ENCODE measurements at regions not wholly inside any gene's neighbourhood (a gene's known extent, or its start where the extent isn't known, plus 50 kb on each side); places are given as distances from the start of the nearest gene placed in this dataset.

DNA sequence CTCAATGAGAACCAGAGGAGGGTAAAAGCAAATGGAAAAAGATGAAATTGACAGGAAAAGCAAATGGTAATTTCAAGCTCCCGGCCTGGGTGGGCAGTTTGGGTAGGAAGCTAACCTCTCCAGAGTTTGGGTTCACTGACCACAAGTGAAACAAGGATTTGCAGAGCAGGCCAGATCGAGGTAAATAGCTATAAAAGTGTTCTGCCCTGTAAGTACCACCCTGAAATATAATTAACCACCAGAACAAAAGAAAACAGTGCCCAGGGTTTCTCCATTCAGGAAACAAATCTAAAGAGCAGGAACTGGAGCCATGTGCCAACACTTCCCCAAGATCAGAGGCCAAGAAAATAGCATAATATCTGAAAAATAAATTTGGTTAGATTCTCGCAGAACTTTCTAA is 276.7 kb upstream of the MEOX2 start:
- no peak overlapping the region for H3K4me3 ChIP-seq (ENCODE audit: low read depth, low read length)
- TF ChIP-seq, protein P1, sequence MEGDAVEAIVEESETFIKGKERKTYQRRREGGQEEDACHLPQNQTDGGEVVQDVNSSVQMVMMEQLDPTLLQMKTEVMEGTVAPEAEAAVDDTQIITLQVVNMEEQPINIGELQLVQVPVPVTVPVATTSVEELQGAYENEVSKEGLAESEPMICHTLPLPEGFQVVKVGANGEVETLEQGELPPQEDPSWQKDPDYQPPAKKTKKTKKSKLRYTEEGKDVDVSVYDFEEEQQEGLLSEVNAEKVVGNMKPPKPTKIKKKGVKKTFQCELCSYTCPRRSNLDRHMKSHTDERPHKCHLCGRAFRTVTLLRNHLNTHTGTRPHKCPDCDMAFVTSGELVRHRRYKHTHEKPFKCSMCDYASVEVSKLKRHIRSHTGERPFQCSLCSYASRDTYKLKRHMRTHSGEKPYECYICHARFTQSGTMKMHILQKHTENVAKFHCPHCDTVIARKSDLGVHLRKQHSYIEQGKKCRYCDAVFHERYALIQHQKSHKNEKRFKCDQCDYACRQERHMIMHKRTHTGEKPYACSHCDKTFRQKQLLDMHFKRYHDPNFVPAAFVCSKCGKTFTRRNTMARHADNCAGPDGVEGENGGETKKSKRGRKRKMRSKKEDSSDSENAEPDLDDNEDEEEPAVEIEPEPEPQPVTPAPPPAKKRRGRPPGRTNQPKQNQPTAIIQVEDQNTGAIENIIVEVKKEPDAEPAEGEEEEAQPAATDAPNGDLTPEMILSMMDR (IDR thresholded peaks at IDR 0.05; ENCODE audit: low read depth, low read length): no peak

DNA sequence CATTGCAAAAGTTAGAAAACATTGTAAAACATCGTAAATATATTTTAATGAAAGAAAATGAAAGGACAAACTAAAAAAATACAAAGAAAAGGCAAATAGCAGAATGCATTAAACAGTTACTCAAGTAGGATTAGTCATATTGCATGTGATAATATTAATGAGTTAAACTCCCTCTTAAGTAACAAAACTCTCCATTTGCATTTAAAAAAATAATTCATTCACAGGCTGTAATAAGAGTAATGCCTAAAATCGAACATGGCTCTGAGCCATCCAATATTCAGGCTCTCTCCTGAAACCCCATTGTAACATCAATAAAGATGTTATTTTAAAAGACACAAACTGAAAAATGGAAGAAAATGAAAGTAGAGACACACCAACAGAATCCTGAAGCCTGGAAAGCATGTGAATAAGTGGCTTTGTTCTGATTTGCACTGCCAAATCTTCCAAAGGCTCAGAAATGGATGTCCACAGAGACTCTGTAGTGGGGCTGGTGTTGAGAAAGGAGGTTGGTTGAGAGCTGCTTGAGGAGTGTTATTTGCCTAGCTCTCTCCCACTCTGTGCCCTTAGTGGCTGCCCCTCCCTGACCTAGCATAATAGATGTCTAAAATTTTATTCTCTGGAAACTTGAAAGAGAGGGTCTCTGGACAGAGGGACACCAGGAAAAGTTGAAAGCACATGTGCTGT is 268.3 kb upstream of the MEOX2 start:
- H3K4me3 ChIP-seq (ENCODE audit: low read depth, low read length): no peak overlapping the region
- TF ChIP-seq, protein P1 (IDR thresholded peaks at IDR 0.05; ENCODE audit: low read depth, low read length): no peak

DNA sequence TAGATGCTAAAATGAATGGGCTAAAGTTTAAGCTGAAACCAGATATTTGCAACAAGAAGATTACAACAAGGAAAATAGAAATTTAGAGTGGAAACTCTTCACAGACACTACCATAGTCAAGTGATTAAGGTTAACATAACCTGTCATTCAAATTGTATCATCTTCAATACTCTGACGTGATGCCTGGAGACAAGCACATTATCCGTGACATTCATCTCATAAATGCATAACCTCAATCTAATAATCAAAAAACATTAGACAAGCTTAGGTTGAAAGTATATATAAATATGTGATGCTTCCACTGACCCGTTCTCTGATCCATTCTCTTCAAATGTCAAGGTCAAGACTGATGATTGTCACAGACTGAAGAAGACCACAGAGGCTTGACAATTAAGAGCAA is 263.8 kb upstream of the MEOX2 start:
- TF ChIP-seq, protein P1 (IDR thresholded peaks at IDR 0.05; ENCODE audit: low read depth, low read length): no peak

DNA sequence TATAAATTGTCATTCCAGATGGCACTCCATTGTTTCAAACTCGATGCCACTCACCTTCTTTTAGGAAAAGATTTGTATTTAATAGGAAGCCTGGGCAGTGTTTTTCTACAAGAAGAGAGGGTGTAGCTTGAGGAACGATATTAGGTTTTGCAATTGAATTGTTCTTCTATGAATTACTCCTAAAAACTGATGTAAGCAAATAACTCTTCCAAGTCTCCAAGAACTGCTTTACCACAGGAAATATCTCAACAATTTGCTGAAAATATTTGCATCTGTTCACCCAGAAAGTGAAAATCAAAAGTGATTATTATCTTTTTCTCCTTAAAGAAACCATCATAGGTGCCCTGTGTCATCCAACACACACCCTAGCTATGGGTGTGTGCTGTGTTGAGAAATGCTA is 261.3 kb upstream of the MEOX2 start:
- TF ChIP-seq, protein P1 (IDR thresholded peaks at IDR 0.05; ENCODE audit: low read depth, low read length): no peak
- H3K4me3 ChIP-seq (ENCODE audit: low read depth, low read length): no peak overlapping the region

More for the DNA sequence above, 263.8 kb upstream of the MEOX2 start:
- no peak overlapping the region for H3K4me3 ChIP-seq (ENCODE audit: low read depth, low read length)

DNA sequence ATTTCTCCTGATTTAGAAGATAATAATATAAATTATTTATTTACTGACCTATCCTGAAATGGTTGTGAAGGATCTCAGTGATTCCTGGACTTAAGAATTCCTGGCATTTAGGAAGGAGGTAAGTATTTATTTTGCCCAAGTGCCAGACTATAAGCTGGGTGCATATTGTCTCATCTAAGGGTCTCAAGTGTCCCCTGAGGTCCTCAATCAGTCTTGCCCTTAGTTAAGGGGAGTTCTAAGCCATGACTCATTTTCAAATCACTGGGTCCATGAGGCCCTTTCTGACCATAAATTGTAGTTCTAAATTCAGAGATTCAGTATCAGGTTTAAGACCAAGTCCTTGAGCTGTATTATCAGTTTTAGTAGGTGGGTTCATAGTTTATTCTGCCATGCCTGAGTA is 251.6 kb upstream of the MEOX2 start:
- TF ChIP-seq, protein P1 (IDR thresholded peaks at IDR 0.05; ENCODE audit: low read depth, low read length): no peak
- H3K4me3 ChIP-seq (ENCODE audit: low read depth, low read length): no peak overlapping the region

DNA sequence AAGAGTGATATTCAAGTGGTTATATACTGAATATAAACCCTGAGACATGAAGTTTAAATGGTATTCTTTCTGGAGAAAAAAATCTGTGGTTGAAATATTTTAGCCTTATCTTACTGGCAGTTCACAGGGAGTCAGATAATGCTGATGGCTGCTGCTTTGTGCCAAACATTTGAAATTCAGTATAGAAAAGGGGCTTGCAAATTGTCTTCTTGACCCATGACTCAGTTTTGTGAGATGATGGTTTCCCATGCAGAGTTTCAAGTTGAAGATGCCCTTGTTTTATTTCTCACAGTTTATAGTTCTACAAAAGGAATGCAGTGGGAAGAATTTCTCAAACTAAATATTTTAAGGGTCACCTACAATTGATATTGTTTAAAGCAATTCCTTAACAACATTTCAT is 251.1 kb upstream of the MEOX2 start:
- TF ChIP-seq, protein P1 (IDR thresholded peaks at IDR 0.05; ENCODE audit: low read depth, low read length): no peak

DNA sequence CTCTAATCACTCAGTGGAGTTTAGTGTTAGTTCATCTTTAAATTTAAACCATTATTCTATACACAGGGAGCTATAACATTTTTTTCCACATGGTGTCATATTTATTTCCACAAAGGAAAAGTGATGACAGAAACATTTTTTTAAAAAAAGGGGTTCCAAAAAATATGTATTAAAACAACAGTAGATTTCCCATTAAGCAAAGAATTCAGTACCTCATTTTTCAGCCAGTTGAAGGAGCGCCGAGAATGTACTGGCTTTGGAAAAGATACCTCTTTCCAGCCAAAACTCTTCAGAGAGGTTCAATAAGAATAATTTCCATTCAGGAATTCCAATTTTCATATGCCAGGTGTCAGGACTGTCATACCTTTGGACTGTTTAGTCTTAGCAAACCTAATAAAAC is 250.5 kb upstream of the MEOX2 start:
- no peak overlapping the region for H3K4me3 ChIP-seq (ENCODE audit: low read depth, low read length)
- TF ChIP-seq, protein P1 (IDR thresholded peaks at IDR 0.05; ENCODE audit: low read depth, low read length): no peak

More for the DNA sequence above, 251.1 kb upstream of the MEOX2 start:
- no peak overlapping the region for H3K4me3 ChIP-seq (ENCODE audit: low read depth, low read length)
